Adipocyte (in vitro differentiated cells): ENCODE measurements at regions not wholly inside any gene's neighbourhood (a gene's known extent, or its start where the extent isn't known, plus 50 kb on each side); places are given as distances from the start of the nearest gene placed in this dataset.
A peak's percentile ranks its signal among the peaks of the same experiment; 100 is the strongest.

ENCODE experiments used
- DNase-seq: peaks from one replicate; pipeline ENCODE4 v3.0.0-alpha.2; 2015; ENCODE audit warnings: low read depth
- H3K27me3 ChIP-seq: replicated peaks from 2 replicates; pipeline ENCODE4 v1.7.0; 2013; ENCODE audit warnings: mild to moderate bottlenecking, low read length, moderate library complexity; ENCODE audit not compliant: control insufficient read depth, insufficient read depth
- H3K36me3 ChIP-seq: 2 replicates; pipeline ENCODE4 v1.7.0; 2013; ENCODE audit warnings: low read length, mild to moderate bottlenecking, moderate library complexity; ENCODE audit not compliant: control insufficient read depth, insufficient read depth, severe bottlenecking
- H3K4me1 ChIP-seq: 2 replicates; pipeline ENCODE4 v1.7.0; 2013; ENCODE audit warnings: mild to moderate bottlenecking, low read length, moderate library complexity; ENCODE audit not compliant: control insufficient read depth, insufficient read depth
- H3K4me3 ChIP-seq: 2 replicates; pipeline ENCODE4 v1.7.0; 2013; ENCODE audit warnings: mild to moderate bottlenecking, low read length, moderate library complexity
- H3K9ac ChIP-seq: 2 replicates; pipeline ENCODE4 v1.7.0; 2013; ENCODE audit warnings: mild to moderate bottlenecking, low read length, moderate library complexity
- H3K9me3 ChIP-seq: 2 replicates; pipeline ENCODE4 v1.7.0; 2013; ENCODE audit warnings: mild to moderate bottlenecking, low read length, moderate library complexity; ENCODE audit not compliant: control insufficient read depth

- peaks cover 3% of the 10 kb centered on the region for H3K9me3 ChIP-seq
- H3K27me3 ChIP-seq, result no peaks in the 10 kb centered on the region
- no peak overlapping the region for H3K4me3 ChIP-seq
Observed at GRCh38 chr10:15445006-15445390, 73.9 kb upstream of the FAM171A1 start.

DNA sequence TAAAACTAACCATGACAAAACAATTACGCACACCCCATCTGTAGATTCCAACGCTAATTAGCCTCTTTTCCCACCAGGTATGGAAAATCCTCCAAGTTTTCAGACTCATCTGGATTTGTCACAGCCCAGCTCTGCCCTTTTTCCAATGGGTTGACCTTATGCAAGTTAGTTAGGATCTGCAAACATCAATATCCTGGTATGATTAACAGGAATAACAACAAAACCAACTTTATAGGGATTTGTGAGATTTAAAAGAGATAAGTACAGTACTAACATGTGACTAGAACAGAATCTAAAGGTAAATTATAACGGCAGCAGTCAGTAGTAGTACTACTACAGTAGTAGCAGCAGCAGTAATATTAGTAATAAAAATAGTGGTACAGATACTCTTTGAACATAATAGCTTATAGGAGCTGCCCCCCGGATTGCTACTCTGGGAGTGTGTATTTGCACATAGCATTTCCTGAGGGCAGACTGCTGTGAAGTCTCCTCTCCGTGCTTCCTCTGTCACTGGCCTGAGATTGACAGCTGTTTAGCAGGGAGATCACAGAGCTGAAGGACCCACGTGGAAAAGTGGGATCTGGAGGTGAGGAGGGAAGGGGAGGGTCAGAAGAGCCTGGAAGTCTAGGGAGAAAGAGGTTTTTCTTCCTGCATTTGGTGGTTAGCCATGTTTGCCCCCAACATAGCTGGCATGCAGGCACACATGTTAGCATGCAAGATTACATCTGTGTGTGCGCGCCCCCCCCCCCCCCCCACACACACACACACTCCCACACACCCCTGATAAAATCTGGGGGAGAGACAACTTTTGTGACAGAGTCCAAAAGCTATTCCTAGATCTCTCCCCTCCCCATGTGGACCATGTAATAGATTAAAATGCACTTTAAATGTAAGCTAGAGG lies 73.3 kb upstream of the FAM171A1 start:
- no peak for DNase-seq
- H3K9ac ChIP-seq, result no peak overlapping the region
- H3K27me3 ChIP-seq, result no peaks in the 10 kb centered on the region
- H3K4me3 ChIP-seq, result no peak overlapping the region
- no peaks in the 10 kb centered on the region for H3K36me3 ChIP-seq
- peaks cover 10% of the 10 kb centered on the region for H3K4me1 ChIP-seq
- peaks cover 3% of the 10 kb centered on the region for H3K9me3 ChIP-seq

More at GRCh38 chr10:15445006-15445390, 73.9 kb upstream of the FAM171A1 start:
- Histone ChIP-seq H3K9ac (no peak overlapping the region), H3K36me3 (no peaks in the 10 kb centered on the region), H3K4me1 (peaks cover 4% of the 10 kb centered on the region)
- no peak for DNase-seq

- no peak for DNase-seq
- Histone ChIP-seq H3K4me1 (peaks cover 18% of the 10 kb centered on the region), H3K9ac (no peak overlapping the region), H3K9me3 (no peaks in the 10 kb centered on the region), H3K36me3 (no peaks in the 10 kb centered on the region), H3K4me3 (no peak overlapping the region), H3K27me3 (no peaks in the 10 kb centered on the region)
Observed at GRCh38 chr10:15442056-15442455, 71.0 kb upstream of the FAM171A1 start.

DNA sequence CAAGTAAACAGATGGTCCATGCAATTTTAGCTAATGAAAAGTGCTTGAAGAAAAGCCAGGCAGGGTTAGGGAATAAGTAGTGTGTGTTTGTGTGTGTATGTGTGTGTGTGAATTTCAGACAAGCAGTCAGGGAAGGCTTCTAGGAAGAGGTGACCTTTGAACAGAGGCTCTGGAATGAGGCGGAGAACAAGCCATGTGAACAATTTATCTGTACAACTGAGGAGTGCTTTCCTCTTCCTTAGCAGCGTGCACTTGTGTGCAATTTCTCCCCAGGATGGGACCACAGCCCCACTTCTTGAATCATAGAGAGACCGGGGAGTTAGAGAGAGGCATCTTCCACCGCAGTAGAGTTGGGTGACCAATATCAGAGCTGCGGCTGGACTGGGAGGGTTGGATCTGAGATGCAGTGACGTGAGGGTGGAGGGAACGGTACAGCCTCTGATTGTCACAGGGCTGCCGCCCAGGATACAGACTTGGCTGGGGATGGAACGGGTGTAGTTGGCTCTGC lies 69.2 kb upstream of the FAM171A1 start:
- no peaks in the 10 kb centered on the region for H3K27me3 ChIP-seq
- no peak for DNase-seq
- no peaks in the 10 kb centered on the region for H3K36me3 ChIP-seq
- H3K4me3 ChIP-seq, result peak overlapping the region; percentile 73
- no peaks in the 10 kb centered on the region for H3K9me3 ChIP-seq
- peak overlapping the region; percentile 83 for H3K9ac ChIP-seq
- H3K4me1 ChIP-seq, result peaks cover 18% of the 10 kb centered on the region

GRCh38 chr10:15439341-15439842 lies 68.3 kb upstream of the FAM171A1 start:
- DNase-seq, result peak; percentile 67
- H3K4me3 ChIP-seq, result peak overlapping the region; percentile 73
- no peaks in the 10 kb centered on the region for H3K27me3 ChIP-seq

DNA sequence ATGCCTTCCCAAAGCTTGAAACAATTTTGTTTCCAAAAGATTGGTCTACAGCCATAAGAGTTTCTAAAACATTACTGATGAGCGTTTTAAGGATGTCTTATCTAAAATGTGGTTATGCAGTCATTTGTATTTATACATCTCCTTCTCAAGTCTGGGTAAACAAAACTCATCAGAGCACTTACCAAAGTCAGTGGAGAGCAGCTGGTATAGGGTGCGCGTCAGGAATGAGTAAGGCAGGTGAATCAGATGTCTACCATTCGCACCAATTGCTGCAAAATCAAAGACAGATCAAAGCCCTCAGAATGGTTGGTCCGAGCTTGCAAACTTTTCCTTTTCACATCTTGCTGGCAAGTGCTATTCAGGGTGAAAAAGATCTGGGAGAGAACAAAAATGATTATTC lies 65.6 kb upstream of the FAM171A1 start:
- Histone ChIP-seq H3K27me3 (no peaks in the 10 kb centered on the region), H3K9me3 (no peaks in the 10 kb centered on the region), H3K4me1 (peaks cover 31% of the 10 kb centered on the region), H3K9ac (no peak overlapping the region), H3K4me3 (no peak overlapping the region), H3K36me3 (no peaks in the 10 kb centered on the region)
- peak; percentile 65 for DNase-seq

More at GRCh38 chr10:15439341-15439842, 68.3 kb upstream of the FAM171A1 start:
- H3K36me3 ChIP-seq, result no peaks in the 10 kb centered on the region
- peaks cover 25% of the 10 kb centered on the region for H3K4me1 ChIP-seq
- no peaks in the 10 kb centered on the region for H3K9me3 ChIP-seq
- peak overlapping the region; percentile 83 for H3K9ac ChIP-seq

DNA sequence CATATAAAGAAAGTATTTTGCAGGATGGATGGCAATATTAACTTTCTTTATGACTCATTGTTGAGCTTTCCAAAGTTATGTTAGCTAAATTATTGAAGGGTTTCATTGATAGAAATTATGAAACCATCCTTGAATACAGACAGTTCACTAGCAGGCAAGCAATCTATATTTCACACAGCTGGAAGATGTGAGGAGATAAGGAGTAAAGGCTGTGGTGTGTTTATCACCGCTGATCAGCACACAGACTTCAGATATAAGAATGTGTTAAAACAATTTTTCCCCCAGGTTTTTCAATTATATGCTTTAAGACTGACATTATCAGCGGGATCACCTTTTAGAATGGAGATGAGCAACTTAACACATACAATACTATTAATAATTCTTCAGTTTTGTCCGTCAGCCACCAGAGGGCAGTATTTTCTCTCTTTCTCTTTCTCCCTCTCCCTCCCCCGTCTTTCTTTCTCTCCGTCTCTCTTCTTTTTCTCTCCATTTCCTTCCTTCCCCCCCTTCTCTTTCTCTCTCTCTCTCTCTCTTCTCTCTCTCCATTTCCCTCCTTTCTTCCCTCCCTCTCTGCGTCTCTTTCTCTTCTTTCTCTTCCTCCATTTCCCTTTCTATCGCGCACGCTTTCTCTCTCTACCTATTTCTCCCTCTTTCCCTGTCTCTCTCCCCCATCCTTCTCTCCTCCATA lies 62.9 kb upstream of the FAM171A1 start:
- H3K4me3 ChIP-seq, result peak overlapping the region; percentile 79
- H3K9ac ChIP-seq, result peak overlapping the region; percentile 81
- H3K4me1 ChIP-seq, result peaks cover 17% of the 10 kb centered on the region
- no peaks in the 10 kb centered on the region for H3K9me3 ChIP-seq
- H3K36me3 ChIP-seq, result no peaks in the 10 kb centered on the region
- DNase-seq, result peak; percentile 91
- H3K27me3 ChIP-seq, result no peaks in the 10 kb centered on the region

DNA sequence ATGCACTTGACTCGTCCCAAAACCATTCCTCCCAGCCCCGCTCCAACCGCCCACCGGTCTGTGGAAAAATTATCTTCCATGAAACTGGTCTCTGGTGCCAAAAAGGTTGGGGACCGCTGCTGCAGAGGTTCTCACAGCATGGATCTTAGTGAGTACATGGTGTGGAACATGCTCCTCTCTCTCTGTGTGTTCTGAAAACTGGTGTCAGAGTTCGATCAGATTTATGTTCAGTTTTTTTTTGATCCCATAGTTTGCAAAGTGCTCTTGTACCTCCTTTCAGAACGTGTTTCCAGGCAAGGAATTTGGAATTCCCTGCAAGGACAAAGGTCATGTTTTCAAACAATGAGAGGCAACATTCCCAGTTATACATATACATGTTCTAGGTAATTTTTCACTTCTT lies 61.2 kb upstream of the FAM171A1 start:
- no peaks in the 10 kb centered on the region for H3K9me3 ChIP-seq
- no peak overlapping the region for H3K4me3 ChIP-seq
- DNase-seq, result no peak
- no peak overlapping the region for H3K9ac ChIP-seq
- no peaks in the 10 kb centered on the region for H3K36me3 ChIP-seq
- H3K4me1 ChIP-seq, result peaks cover 13% of the 10 kb centered on the region
- no peaks in the 10 kb centered on the region for H3K27me3 ChIP-seq

GRCh38 chr10:15430969-15431771 lies 60.1 kb upstream of the FAM171A1 start:
- peaks cover 13% of the 10 kb centered on the region for H3K4me1 ChIP-seq
- no peaks in the 10 kb centered on the region for H3K36me3 ChIP-seq
- no peak for DNase-seq
- H3K4me3 ChIP-seq, result no peak overlapping the region
- H3K9me3 ChIP-seq, result no peaks in the 10 kb centered on the region
- no peaks in the 10 kb centered on the region for H3K27me3 ChIP-seq
- H3K9ac ChIP-seq, result no peak overlapping the region

DNA sequence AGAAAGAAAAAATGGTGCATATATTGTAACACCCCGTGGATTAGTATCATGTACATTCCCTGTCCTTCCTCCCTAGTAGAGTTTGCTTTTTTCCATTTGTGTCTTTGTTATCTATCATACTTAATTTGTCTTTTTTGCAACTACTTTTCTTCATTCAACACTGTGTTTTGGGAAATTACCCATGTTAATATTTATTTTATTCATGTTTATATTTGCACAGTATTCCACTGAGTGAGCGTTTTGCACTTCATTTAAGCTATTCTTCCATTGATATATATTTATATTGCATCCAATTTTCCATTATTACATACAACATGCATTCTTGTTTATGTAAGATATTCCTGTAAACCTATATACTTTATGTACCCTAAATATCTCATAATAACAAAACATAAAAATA lies 57.6 kb upstream of the FAM171A1 start:
- H3K27me3 ChIP-seq, result no peaks in the 10 kb centered on the region
- no peak overlapping the region for H3K9ac ChIP-seq
- H3K9me3 ChIP-seq, result no peaks in the 10 kb centered on the region
- H3K4me3 ChIP-seq, result no peak overlapping the region
- no peak for DNase-seq
- peaks cover 4% of the 10 kb centered on the region for H3K4me1 ChIP-seq
- H3K36me3 ChIP-seq, result no peaks in the 10 kb centered on the region
